ENCODE measurements at regions not wholly inside any gene's neighbourhood (a gene's known extent, or its start where the extent isn't known, plus 50 kb on each side); places are given as distances from the start of the nearest gene placed in this dataset.
"Not testable (repeated sequence)": the region's sequence is repeated elsewhere in the genome, so short reads cannot be mapped to it uniquely, and the experiment has no call there.

DNA sequence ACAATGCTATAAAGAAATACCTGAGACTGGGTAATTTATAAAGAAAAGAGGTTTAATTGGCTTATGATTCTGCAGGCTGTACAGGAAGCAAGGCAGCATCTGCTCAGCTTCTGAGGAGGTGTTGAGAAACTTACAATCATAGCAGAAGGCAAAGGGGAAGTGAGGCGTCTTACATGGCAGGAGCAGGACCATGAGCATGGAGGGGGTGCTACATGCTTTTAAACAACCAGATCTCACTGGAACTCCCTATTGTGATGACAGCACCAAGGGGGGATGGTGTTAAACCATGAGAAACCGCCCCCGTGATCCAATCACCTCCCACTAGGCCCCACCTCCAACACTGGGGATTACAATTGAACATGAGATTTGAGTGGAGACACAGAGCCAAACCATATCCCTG, 163.7 kb upstream of the SLC38A2 start:
- TF ChIP-seq SUZ12 (IDR thresholded peaks at IDR 0.05; ENCODE audit: extremely low read depth, insufficient read depth, insufficient read length); YY1 (IDR thresholded peaks at IDR 0.05; ENCODE audit: insufficient read depth, insufficient read length); ZNF274 (IDR thresholded peaks at IDR 0.05; ENCODE audit: low read depth, low read length): not testable (repeated sequence)

Data from NT2/D1 (cell line).